ENCODE measurements at regions not wholly inside any gene's neighbourhood (a gene's known extent, or its start where the extent isn't known, plus 50 kb on each side); places are given as distances from the start of the nearest gene placed in this dataset.

GRCh38 chr4:117328333-117328732 lies 243.0 kb upstream of the TRAM1L1 start:
- Histone ChIP-seq H2BK5ac (ENCODE audit: insufficient read length, low read length) (no peak overlapping the region), H2BK20ac (ENCODE audit: low read depth, low read length, poor library complexity, severe bottlenecking) (no peak overlapping the region), H3K27ac (ENCODE audit: insufficient read length, low read depth, low read length) (no peak overlapping the region), H3K9ac (ENCODE audit: extremely low read depth, insufficient read length, low read length) (no peak overlapping the region), H3K18ac (ENCODE audit: insufficient read length, low read depth, low read length) (no peak overlapping the region), H3K23ac (ENCODE audit: insufficient read length, low read depth, low read length) (no peak overlapping the region), H3K56ac (ENCODE audit: insufficient read length, low read depth, low read length) (no peak overlapping the region), H3K4ac (ENCODE audit: low read depth, low read length) (no peak overlapping the region), H2BK120ac (ENCODE audit: low read depth, low read length, poor library complexity, severe bottlenecking) (no peak overlapping the region), H3K4me1 (ENCODE audit: insufficient read depth, low read length) (no peaks in the 10 kb centered on the region), H3K9me3 (ENCODE audit: control insufficient read depth, low read depth, low read length) (no peaks in the 10 kb centered on the region), H3K4me2 (ENCODE audit: insufficient read depth, insufficient read length, low read length) (no peak overlapping the region), H3K79me2 (ENCODE audit: insufficient read depth, low read length) (no peaks in the 10 kb centered on the region), H3T11ph (ENCODE audit: low read length) (no peak overlapping the region), H3K14ac (ENCODE audit: insufficient read depth, low read length) (no peak overlapping the region), H3K27me3 (ENCODE audit: insufficient read depth, low read length) (no peaks in the 10 kb centered on the region), H3K23me2 (ENCODE audit: insufficient read length, low read depth, low read length, poor library complexity, severe bottlenecking) (no peaks in the 10 kb centered on the region), H4K91ac (ENCODE audit: insufficient read length, low read depth, low read length) (no peak overlapping the region), H4K8ac (replicated peaks; ENCODE audit: insufficient read length, low read depth, low read length) (no peak overlapping the region), H2AK5ac (ENCODE audit: insufficient read length, low read length) (no peak overlapping the region), H4K5ac (ENCODE audit: insufficient read length, low read depth, low read length) (no peak overlapping the region), H2AFZ (ENCODE audit: low read length) (no peak overlapping the region), H2BK15ac (ENCODE audit: low read depth, low read length) (no peak overlapping the region), H3K79me1 (ENCODE audit: insufficient read depth, low read depth, low read length, poor library complexity, severe bottlenecking) (no peaks in the 10 kb centered on the region), H2BK12ac (ENCODE audit: insufficient read length, low read depth, low read length) (no peak overlapping the region), H4K20me1 (ENCODE audit: control insufficient read depth, insufficient read depth, insufficient read length) (no peaks in the 10 kb centered on the region)
- Mint-ChIP-seq H3K4me3 (no peak overlapping the region), H3K36me3 (ENCODE audit: insufficient read depth in 1 of 3, low read depth in 3 of 3) (peaks cover 0 to 2% (median 0%) of the 10 kb centered on the region in 3 experiments; a peak in 3 of 7 replicates), H3K9me3 (peaks cover 0 to 6% of the 10 kb centered on the region in 2 experiments; a peak in 2 of 5 replicates), H3K27me3 (ENCODE audit: low read depth) (no peaks in the 10 kb centered on the region), H3K27ac (no peak overlapping the region), H3K4me1 (no peaks in the 10 kb centered on the region)
- no peak for DNase-seq
- no peak for TF ChIP-seq CTCF (conservative IDR thresholded peaks at IDR 0.05)
- WGBS (ENCODE audit: extremely low coverage, insufficient read length, low lambda C conversion rate), result no CpG with 5 or more reads among the region's 2 CpGs

Measured in H9 (cell line).